T47D (cell line): ENCODE measurements at regions not wholly inside any gene's neighbourhood (a gene's known extent, or its start where the extent isn't known, plus 50 kb on each side); places are given as distances from the start of the nearest gene placed in this dataset.

Source experiments
- DNase-seq, 2 experiments: peaks; one replicate each; pipeline versions ENCODE4 v3.0.0 to v3.0.0-alpha.2; 2011 to 2012; ENCODE audit warnings: low read depth in 1 of 2, low spot score in 1 of 2
- JUND ChIP-seq: IDR thresholded peaks from 2 replicates; pipeline ENCODE4 v1.6.1; 2012; ENCODE audit warnings: low read depth
- in situ Hi-C: cut with HindIII; loops from 2 replicates; pipeline ENCODE4 v1.10.0; 2016; ENCODE audit warnings: low sequenced_read_pairs, low pct_unique_long_range_greater_than_20kb

- in situ Hi-C loops: no loop called here
- DNase-seq: no peak
- TF ChIP-seq JUND: no peak
Observed at GRCh38 chr21:28731700-28732321, 260.9 kb downstream of the LTN1 start.

GRCh38 chr21:28729887-28730286 is 262.8 kb downstream of the LTN1 start:
- no peak for TF ChIP-seq JUND
- in situ Hi-C loops: no loop called here
- no peak for DNase-seq

- DNase-seq: no peak
- in situ Hi-C loops: no loop called here
- TF ChIP-seq JUND: no peak
Observed at GRCh38 chr21:28727809-28728208, 264.9 kb downstream of the LTN1 start.

DNA sequence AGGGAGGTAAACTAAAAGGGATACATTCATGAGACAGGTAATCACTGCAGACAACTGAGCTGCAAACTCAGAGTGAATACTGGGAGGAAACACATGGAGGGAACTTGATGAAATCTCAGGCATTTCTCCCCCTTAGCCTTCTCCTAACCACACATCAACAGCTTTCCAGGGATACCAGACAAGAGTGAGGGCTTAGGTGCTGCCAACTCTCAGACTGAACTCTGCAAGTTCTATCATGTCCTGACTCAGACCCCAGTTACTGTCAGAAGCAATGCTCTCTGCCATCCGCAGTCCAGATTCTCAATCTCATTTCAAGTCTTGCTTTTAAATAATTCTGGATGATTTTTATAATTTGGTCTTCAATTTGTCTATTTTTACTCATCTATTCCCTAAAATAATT is 267.3 kb downstream of the LTN1 start:
- no peak for DNase-seq
- in situ Hi-C loops: no loop called here
- TF ChIP-seq JUND: no peak

- in situ Hi-C loops: no loop called here
- TF ChIP-seq JUND: no peak
- no peak for DNase-seq
Observed at GRCh38 chr21:28723646-28724045, 269.0 kb downstream of the LTN1 start.

DNA sequence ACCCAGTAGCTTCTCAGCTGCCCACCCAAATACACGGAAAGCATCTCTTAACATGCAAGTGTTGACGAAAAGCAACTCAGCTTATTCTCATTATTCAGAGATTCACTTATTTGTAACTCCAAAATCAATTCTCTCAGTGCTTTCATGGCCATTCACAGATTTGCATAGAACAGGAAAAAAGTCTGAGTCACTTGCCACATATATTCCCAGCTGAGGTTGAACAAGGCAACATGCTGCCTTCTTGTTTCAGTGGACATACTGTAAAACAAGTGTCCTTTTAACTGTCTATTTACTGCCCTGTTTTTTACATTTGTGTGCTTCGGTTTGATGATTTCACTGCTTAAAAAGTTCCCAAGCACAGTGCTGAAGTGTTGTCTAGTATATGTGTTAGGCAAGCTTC is 273.0 kb downstream of the LTN1 start:
- in situ Hi-C loops: no loop called here
- DNase-seq: no peak
- no peak for TF ChIP-seq JUND

GRCh38 chr21:28714777-28715464 is 277.8 kb downstream of the LTN1 start:
- DNase-seq: no peak
- in situ Hi-C loops: no loop called here
- TF ChIP-seq JUND: no peak

- DNase-seq: no peak
- in situ Hi-C loops: no loop called here
- TF ChIP-seq JUND: no peak
Observed at GRCh38 chr21:28712411-28712810, 280.3 kb downstream of the LTN1 start.

DNA sequence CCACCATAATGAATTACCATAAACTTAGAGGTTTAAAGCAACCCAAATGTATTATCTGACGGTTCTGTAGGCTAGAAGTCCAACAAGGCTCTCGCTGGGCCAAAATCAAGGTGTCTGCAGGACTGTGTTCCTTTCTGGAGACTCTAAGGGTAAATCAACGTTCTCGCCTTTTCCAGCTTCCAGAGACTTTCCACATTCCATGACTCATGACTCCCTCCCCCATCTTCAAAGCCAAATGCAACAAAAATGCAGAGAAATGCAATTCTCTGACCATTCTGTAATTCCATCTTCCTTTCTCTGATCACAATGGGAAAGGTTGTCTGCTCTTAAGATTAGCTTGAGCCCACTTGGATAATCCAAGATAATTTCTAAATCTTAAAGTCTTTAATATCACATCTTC is 287.1 kb downstream of the LTN1 start:
- no peak for TF ChIP-seq JUND
- in situ Hi-C loops: no loop called here
- no peak for DNase-seq

GRCh38 chr21:28704746-28705145 is 287.9 kb downstream of the LTN1 start:
- no peak for TF ChIP-seq JUND
- in situ Hi-C loops: no loop called here

DNA sequence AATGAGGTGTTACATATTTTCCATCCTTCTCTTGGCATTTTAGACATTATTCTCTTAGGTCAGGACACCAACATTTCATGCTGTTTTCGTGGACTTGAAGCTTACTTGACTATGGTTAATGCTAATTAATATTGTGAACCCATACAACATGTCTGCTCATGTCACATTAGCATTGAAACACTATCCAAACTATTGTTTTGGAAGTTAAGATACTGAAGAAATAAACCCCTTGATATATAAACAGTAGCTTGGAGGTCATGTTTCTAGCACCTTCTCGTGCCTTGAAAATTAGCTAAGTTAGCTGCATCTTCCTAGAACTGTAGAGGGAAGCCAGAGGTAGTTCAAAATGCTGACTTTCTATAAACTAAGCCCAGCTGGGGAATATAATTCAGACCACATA is 288.8 kb downstream of the LTN1 start:
- no peak for TF ChIP-seq JUND
- DNase-seq: no peak
- in situ Hi-C loops: no loop called here

More at GRCh38 chr21:28704746-28705145, 287.9 kb downstream of the LTN1 start:
- DNase-seq: peak in 1 of 2 experiments; percentile 32

DNA sequence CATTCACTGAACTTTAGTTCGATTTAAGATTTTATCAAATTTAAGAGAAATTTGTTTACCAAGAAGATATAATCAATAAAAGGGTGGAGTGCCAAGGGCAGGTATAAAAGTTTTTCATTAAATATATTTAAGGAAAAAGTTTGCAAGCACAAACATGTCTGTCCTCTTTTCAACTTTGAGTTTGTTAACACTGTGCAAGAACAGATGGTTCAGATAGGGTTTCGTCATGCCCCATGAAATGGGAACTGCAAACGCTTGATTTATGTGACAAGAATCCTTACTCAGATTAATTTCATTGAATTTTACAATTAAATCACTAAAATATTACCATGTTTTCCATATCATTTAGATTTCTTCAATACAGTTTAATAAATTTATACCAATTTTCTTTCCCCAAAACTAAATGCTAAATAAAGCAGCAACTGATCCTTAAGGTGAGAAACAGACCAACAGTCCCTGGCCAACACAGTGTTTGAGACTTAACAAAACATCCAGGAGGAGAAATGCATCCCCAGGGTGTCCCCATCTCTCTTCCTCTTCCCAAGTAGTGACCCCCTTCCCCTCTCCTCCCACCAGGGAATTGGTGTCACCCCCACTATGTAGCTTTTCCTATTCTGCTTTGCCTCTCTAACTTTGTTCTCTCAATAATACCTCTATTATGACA is 292.9 kb downstream of the LTN1 start:
- in situ Hi-C loops: no loop called here
- TF ChIP-seq JUND: 0 out of 2 replicates have a peak, but pooled peaks have one; percentile 37
- DNase-seq: peak in 1 of 2 experiments; percentile 77

- no peak; the same call in 1 of the 2 replicates for TF ChIP-seq JUND
- peak in 1 of 2 experiments; percentile 51 for DNase-seq
- in situ Hi-C loops: no loop called here
Observed at GRCh38 chr21:28699186-28699585, 293.5 kb downstream of the LTN1 start.
